IMR-90 (cell line): ENCODE measurements at regions not wholly inside any gene's neighbourhood (a gene's known extent, or its start where the extent isn't known, plus 50 kb on each side); places are given as distances from the start of the nearest gene placed in this dataset.

Experiments
- ATAC-seq: fragments of 200-7000 bp; cut with Tn5 transposase; 2 replicates; pipeline ENCODE4 v1.9.1; 2020; ENCODE audit warnings: low read depth, mild to moderate bottlenecking, moderate library complexity
- BruUV-seq: library from RNA; stranded (reverse); fragments of 400-500 nt; replicated peaks from 2 replicates; lab custom pipeline; 2021; lab: Mats Ljungman, UMichigan
- CTCF ChIA-PET: fragments of 300-600 bp; formaldehyde crosslinking; extraction: SDS; loops from one replicate; lab custom pipeline; 2021; ENCODE audit warnings: antibody characterized with exemption; lab: Yijun Ruan, JAX
- POLR2A ChIA-PET: fragments of 300-600 bp; sonication (Branson Sonifier 250); formaldehyde crosslinking; loops from one replicate; lab custom pipeline; 2022; ENCODE audit warnings: antibody characterized with exemption; ENCODE audit not compliant: unreplicated experiment; lab: Charles Lee
- DNase-seq: peaks from one replicate; pipeline ENCODE4 v3.0.0; 2013
- H2AFZ ChIP-seq: replicated peaks from 2 replicates; pipeline ENCODE3; 2013; ENCODE audit warnings: low read length, mild to moderate bottlenecking; ENCODE audit not compliant: poor library complexity
- H2AK5ac ChIP-seq: 2 replicates; pipeline ENCODE4 v1.6.1; 2013; ENCODE audit warnings: low read depth, low read length, inconsistent platforms
- H2AK9ac ChIP-seq: replicated peaks from 2 replicates; pipeline ENCODE3; 2013; ENCODE audit warnings: mild to moderate bottlenecking, low read depth, low read length, moderate library complexity; ENCODE audit not compliant: poor library complexity
- H2BK120ac ChIP-seq: 2 replicates; pipeline ENCODE4 v1.6.1; 2013; ENCODE audit warnings: low read depth, low read length, inconsistent platforms
- H2BK15ac ChIP-seq: 3 replicates; pipeline ENCODE4 v1.6.1; 2013; ENCODE audit warnings: low read depth, low read length, inconsistent platforms
- H2BK20ac ChIP-seq: 2 replicates; pipeline ENCODE4 v1.6.1; 2013; ENCODE audit warnings: low read depth, mild to moderate bottlenecking, inconsistent platforms, low read length, moderate library complexity
- H2BK5ac ChIP-seq: 2 replicates; pipeline ENCODE4 v1.6.1; 2013; ENCODE audit warnings: mild to moderate bottlenecking, low read depth, low read length, inconsistent platforms; ENCODE audit not compliant: poor library complexity, severe bottlenecking
- H3K14ac ChIP-seq: replicated peaks from 2 replicates; pipeline ENCODE4 v1.6.1; 2013; ENCODE audit warnings: low read depth, low read length, inconsistent platforms
- H3K18ac ChIP-seq: 2 replicates; pipeline ENCODE4 v1.6.1; 2013; ENCODE audit warnings: low read depth, low read length, control low read depth
- H3K23ac ChIP-seq: 2 replicates; pipeline ENCODE4 v1.6.1; 2013; ENCODE audit warnings: low read depth, low read length, inconsistent platforms
- H3K27ac ChIP-seq: 2 replicates; pipeline ENCODE4 v1.5.1; 2013; ENCODE audit warnings: mild to moderate bottlenecking, control low read depth, low read length; ENCODE audit not compliant: insufficient read depth
- H3K27me3 ChIP-seq: 2 replicates; pipeline ENCODE4 v1.6.1; 2013; ENCODE audit warnings: low read length; ENCODE audit not compliant: control insufficient read depth, insufficient read depth
- H3K36me3 ChIP-seq: 2 replicates; pipeline ENCODE4 v1.6.1; 2013; ENCODE audit warnings: low read length, mixed read lengths; ENCODE audit not compliant: control insufficient read depth, insufficient read depth
- H3K4ac ChIP-seq: 2 replicates; pipeline ENCODE4 v1.6.1; 2013; ENCODE audit warnings: low read depth, low read length, inconsistent platforms
- H3K4me1 ChIP-seq: 2 replicates; pipeline ENCODE4 v1.6.1; 2013; ENCODE audit warnings: low read length, mixed read lengths; ENCODE audit not compliant: control insufficient read depth, insufficient read depth
- H3K4me2 ChIP-seq: 2 replicates; pipeline ENCODE4 v1.6.1; 2013; ENCODE audit warnings: low read depth, mild to moderate bottlenecking, control low read depth, low read length, moderate library complexity
- H3K4me3 ChIP-seq: 2 replicates; pipeline ENCODE4 v1.5.1; 2013; ENCODE audit warnings: low read depth, mild to moderate bottlenecking, control low read depth, low read length, moderate library complexity; ENCODE audit not compliant: insufficient read depth
- H3K56ac ChIP-seq: 2 replicates; pipeline ENCODE4 v1.6.1; 2013; ENCODE audit warnings: low read length, inconsistent platforms; ENCODE audit not compliant: insufficient read depth; ENCODE audit errors: extremely low read depth
- H3K79me1 ChIP-seq, 2 experiments: 2 replicates each; pipeline ENCODE4 v1.6.1; 2013; ENCODE audit warnings: low read length in 2 of 2, inconsistent platforms in 1 of 2, low read depth in 1 of 2
- H3K9ac ChIP-seq: 2 replicates; pipeline ENCODE4 v1.6.1; 2013; ENCODE audit warnings: low read depth, low read length, control low read depth
- H3K9me1 ChIP-seq: 2 replicates; pipeline ENCODE4 v1.6.1; 2013; ENCODE audit warnings: low read length, inconsistent platforms; ENCODE audit not compliant: insufficient read depth
- H3K9me3 ChIP-seq: 2 replicates; pipeline ENCODE4 v1.6.1; 2013; ENCODE audit warnings: low read length; ENCODE audit not compliant: control insufficient read depth, insufficient read depth
- H4K20me1 ChIP-seq: 2 replicates; pipeline ENCODE4 v1.6.1; 2013; ENCODE audit warnings: low read length, inconsistent platforms; ENCODE audit not compliant: insufficient read depth
- H4K5ac ChIP-seq: 2 replicates; pipeline ENCODE4 v1.6.1; 2013; ENCODE audit warnings: mild to moderate bottlenecking, low read depth, low read length, control low read depth
- H4K8ac ChIP-seq, 2 experiments: 2 replicates each; pipeline ENCODE4 v1.6.1; 2013; ENCODE audit warnings: low read depth in 2 of 2, low read length in 2 of 2, control low read depth in 1 of 2, inconsistent platforms in 1 of 2
- H4K91ac ChIP-seq: 2 replicates; pipeline ENCODE4 v1.6.1; 2013; ENCODE audit warnings: low read depth, low read length, inconsistent platforms; ENCODE audit not compliant: insufficient read depth
- CEBPB ChIP-seq: IDR thresholded peaks from 2 replicates; pipeline ENCODE4 v1.6.1; 2012; ENCODE audit warnings: low read depth, low read length, improper control_type of control experiment
- CHD1 ChIP-seq: IDR thresholded peaks from 2 replicates; pipeline ENCODE4 v1.6.1; 2012; ENCODE audit warnings: low read depth, low read length, improper control_type of control experiment
- CTCF ChIP-seq: conservative IDR thresholded peaks from 2 replicates; pipeline ENCODE4 v1.5.1; 2012; ENCODE audit warnings: mild to moderate bottlenecking, low read depth, low read length, improper control_type of control experiment
- FOS ChIP-seq: fragments of 150-350 bp; IDR thresholded peaks from 2 replicates; pipeline ENCODE4 v1.6.1; 2016; ENCODE audit warnings: low read depth, low read length
- MAZ ChIP-seq: IDR thresholded peaks from 2 replicates; pipeline ENCODE4 v1.6.1; 2012; ENCODE audit warnings: low read depth, mild to moderate bottlenecking, low read length, improper control_type of control experiment, moderate library complexity, borderline replicate concordance
- MXI1 ChIP-seq: IDR thresholded peaks from 2 replicates; pipeline ENCODE4 v1.6.1; 2012; ENCODE audit warnings: low read depth, mild to moderate bottlenecking, low read length, moderate library complexity, borderline replicate concordance
- NFE2L2 ChIP-seq: fragments of 150-350 bp; IDR thresholded peaks from 2 replicates; pipeline ENCODE4 v1.6.1; 2016; ENCODE audit warnings: low read depth, mild to moderate bottlenecking, low read length
- RAD21 ChIP-seq: IDR thresholded peaks from 2 replicates; pipeline ENCODE4 v1.6.1; 2012; ENCODE audit warnings: low read length, improper control_type of control experiment
- WGBS, 2 experiments: methylation state at CpG; one replicate each; pipeline versions ENCODE4 v1.1.5 to v1.1.7; 2013; ENCODE audit warnings: missing lambda C conversion rate in 2 of 2; ENCODE audit not compliant: insufficient read length in 1 of 2; ENCODE audit errors: extremely low coverage in 2 of 2; 5-methylcytosine and 5-hydroxymethylcytosine counted together
- dilution Hi-C: fragments of 300-500 bp; cut with HindIII; formaldehyde crosslinking; loops from one replicate; pipeline ENCODE4 v1.14.3; 2018; ENCODE audit warnings: low sequenced_read_pairs; ENCODE audit not compliant: unreplicated experiment
- in situ Hi-C: fragments of 300-500 bp; cut with MboI; formaldehyde crosslinking; loops from 3 replicates; pipeline ENCODE4 v1.14.3; 2019; ENCODE audit warnings: low sequenced_read_pairs, inconsistent platforms, mixed read lengths
- intact Hi-C: fragments of 100-400 bp; cut with micrococcal nuclease; formaldehyde crosslinking; loops from 2 replicates; pipeline ENCODE4 v1.10.0; 2022

- no peaks in the 10 kb centered on the region for H3K36me3 ChIP-seq
- no peaks in the 10 kb centered on the region for H3K9me3 ChIP-seq
- TF ChIP-seq FOS (no peak), MAZ (no peak), CHD1 (no peak), CTCF (no peak), NFE2L2 (no peak), CEBPB (no peak), RAD21 (no peak), MXI1 (no peak)
- H3K9ac ChIP-seq = no peak overlapping the region
- H3K4me2 ChIP-seq = no peak overlapping the region
- no peak overlapping the region for H2BK120ac ChIP-seq
- no peak for DNase-seq
- H3K9me1 ChIP-seq = peaks cover 4% of the 10 kb centered on the region; the same call in 1 of the 2 replicates
- in situ Hi-C loops (no loop called here), intact Hi-C loops (no loop called here), dilution Hi-C loops (no loop called here)
- H2AK9ac ChIP-seq = no peak overlapping the region
- H2BK5ac ChIP-seq = no peak overlapping the region
- H2BK15ac ChIP-seq = no peak overlapping the region
- no peak overlapping the region for H2AK5ac ChIP-seq
- H3K4me1 ChIP-seq = peaks cover 9% of the 10 kb centered on the region
- H3K27ac ChIP-seq = no peak overlapping the region
- POLR2A ChIA-PET = no interaction called here
- no peak overlapping the region for H3K56ac ChIP-seq
- H2BK20ac ChIP-seq = no peak overlapping the region
- CTCF ChIA-PET = no interaction called here
- WGBS, 2 experiments = no CpG with 5 or more reads among the region's 3 CpGs
- no peak overlapping the region for H3K23ac ChIP-seq
- no peak overlapping the region for H2AFZ ChIP-seq
- H3K27me3 ChIP-seq = no peaks in the 10 kb centered on the region
- H3K4me3 ChIP-seq = no peak overlapping the region
- no peak overlapping the region for H3K18ac ChIP-seq
- H4K8ac ChIP-seq = no peak overlapping the region
- no TSS peak for BruUV-seq
- no peak overlapping the region for H4K5ac ChIP-seq
- H4K91ac ChIP-seq = no peak overlapping the region
- no peaks in the 10 kb centered on the region for H3K79me1 ChIP-seq
- ATAC-seq = no peak
- no peaks in the 10 kb centered on the region for H4K20me1 ChIP-seq
- H3K14ac ChIP-seq = no peak overlapping the region
- no peak overlapping the region for H3K4ac ChIP-seq
These were observed 122.7 kb upstream of the MDM1 start for GRCh38 chr12:68454892-68455291.
